ENCODE measurements at regions not wholly inside any gene's neighbourhood (a gene's known extent, or its start where the extent isn't known, plus 50 kb on each side); places are given as distances from the start of the nearest gene placed in this dataset.

DNA sequence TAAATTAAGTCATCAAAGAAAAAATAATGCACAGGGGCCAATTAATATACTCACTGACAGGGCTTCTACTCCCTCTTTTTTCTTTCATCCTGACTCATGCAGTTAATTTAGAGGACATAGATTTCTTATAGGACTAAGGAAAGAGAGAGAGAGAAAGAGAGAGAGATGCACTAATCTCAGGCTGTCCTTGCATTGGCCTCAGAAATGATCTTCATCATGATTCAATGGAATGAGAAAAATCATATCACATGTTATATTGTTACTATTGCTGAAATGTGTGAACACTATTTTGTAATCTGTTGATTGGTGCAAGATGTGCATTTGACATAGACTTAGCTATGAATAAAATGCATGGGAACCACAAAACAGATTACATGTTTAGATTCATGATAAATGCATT is 608.3 kb upstream of the NUDT12 start:
- TF ChIP-seq, protein P1, sequence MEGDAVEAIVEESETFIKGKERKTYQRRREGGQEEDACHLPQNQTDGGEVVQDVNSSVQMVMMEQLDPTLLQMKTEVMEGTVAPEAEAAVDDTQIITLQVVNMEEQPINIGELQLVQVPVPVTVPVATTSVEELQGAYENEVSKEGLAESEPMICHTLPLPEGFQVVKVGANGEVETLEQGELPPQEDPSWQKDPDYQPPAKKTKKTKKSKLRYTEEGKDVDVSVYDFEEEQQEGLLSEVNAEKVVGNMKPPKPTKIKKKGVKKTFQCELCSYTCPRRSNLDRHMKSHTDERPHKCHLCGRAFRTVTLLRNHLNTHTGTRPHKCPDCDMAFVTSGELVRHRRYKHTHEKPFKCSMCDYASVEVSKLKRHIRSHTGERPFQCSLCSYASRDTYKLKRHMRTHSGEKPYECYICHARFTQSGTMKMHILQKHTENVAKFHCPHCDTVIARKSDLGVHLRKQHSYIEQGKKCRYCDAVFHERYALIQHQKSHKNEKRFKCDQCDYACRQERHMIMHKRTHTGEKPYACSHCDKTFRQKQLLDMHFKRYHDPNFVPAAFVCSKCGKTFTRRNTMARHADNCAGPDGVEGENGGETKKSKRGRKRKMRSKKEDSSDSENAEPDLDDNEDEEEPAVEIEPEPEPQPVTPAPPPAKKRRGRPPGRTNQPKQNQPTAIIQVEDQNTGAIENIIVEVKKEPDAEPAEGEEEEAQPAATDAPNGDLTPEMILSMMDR (IDR thresholded peaks at IDR 0.05): no peak
- Histone ChIP-seq H3K9me3 (no peaks in the 10 kb centered on the region), H3K36me3 (no peaks in the 10 kb centered on the region), H3K4me1 (no peaks in the 10 kb centered on the region), H3K4me3 (no peak overlapping the region), H3K27ac (no peak overlapping the region), H3K27me3 (no peaks in the 10 kb centered on the region)
- no peak for DNase-seq (ENCODE audit: low spot score in 2 of 2)
- intact Hi-C loops (cut with DNase I): no loop called here

DNA sequence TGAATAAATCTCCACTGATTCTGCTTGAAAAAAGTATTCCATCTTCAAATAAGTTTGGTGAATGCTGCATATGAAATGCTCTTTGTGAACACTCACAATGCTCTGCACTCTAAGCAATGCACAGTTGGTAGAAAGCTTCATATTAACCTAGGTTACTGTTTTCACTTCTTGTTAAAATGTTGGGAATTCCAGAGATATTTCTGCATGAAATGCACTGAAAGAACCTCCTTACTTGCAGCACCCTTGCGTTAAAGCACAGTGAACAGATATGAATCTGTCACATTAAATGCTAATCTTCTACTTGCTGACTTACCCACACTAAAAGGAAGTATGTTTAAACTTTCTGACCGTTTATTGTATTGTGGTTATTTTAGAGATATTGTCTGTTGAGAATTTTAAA is 584.1 kb upstream of the NUDT12 start:
- Histone ChIP-seq H3K36me3 (no peaks in the 10 kb centered on the region), H3K27ac (no peak overlapping the region), H3K4me1 (no peaks in the 10 kb centered on the region), H3K9me3 (no peaks in the 10 kb centered on the region), H3K4me3 (no peak overlapping the region), H3K27me3 (no peaks in the 10 kb centered on the region)
- DNase-seq (ENCODE audit: low spot score in 2 of 2): no peak
- intact Hi-C loops (cut with DNase I): no loop called here
- TF ChIP-seq, protein P1 (IDR thresholded peaks at IDR 0.05): no peak

DNA sequence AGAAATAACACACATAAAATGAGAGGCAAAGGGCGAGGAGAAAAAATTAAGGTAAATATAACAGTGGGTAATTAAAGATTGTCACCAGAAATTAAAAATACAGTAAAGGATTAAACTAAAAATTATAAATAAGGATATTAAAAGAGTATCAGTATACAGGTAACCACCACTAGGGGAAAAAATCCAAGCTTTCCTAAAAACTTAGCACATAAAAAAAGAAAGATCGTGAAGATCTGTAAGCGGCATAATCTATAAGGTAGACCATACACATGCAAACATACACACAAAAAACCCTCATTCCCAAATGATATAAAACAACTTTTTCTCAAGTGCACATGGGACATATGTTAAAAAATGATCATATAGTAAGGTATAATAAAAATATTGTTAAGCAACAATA is 577.3 kb upstream of the NUDT12 start:
- H3K9me3 ChIP-seq: no peaks in the 10 kb centered on the region
- no peak overlapping the region for H3K4me3 ChIP-seq
- no peaks in the 10 kb centered on the region for H3K4me1 ChIP-seq
- TF ChIP-seq, protein P1 (IDR thresholded peaks at IDR 0.05): no peak
- H3K36me3 ChIP-seq: no peaks in the 10 kb centered on the region
- intact Hi-C loops (cut with DNase I): no loop called here
- H3K27ac ChIP-seq: no peak overlapping the region
- no peak for DNase-seq (ENCODE audit: low spot score in 2 of 2)
- H3K27me3 ChIP-seq: no peaks in the 10 kb centered on the region

DNA sequence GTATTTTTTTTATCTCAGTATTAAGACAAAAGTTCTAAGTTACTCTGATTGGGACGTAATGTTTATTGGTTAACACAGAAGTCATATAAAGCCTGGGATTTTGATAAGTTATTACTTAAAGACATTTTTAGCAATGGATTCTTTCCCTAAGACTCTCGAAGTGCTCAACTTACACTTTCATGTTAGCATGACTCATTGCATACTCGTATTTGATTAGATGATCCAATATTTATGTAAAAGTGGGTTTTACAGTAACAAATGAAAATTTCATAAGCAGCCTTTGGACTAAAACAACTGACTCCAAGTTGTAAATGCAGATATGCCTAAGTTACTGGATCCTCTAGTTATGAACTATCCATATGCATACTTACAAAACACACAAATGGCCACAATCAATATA is 567.7 kb upstream of the NUDT12 start:
- H3K36me3 ChIP-seq: no peaks in the 10 kb centered on the region
- no peak overlapping the region for H3K27ac ChIP-seq
- no peaks in the 10 kb centered on the region for H3K9me3 ChIP-seq
- no peaks in the 10 kb centered on the region for H3K27me3 ChIP-seq
- TF ChIP-seq, protein P1 (IDR thresholded peaks at IDR 0.05): no peak
- DNase-seq (ENCODE audit: low spot score in 2 of 2): no peak
- intact Hi-C loops (cut with DNase I): no loop called here
- H3K4me3 ChIP-seq: no peak overlapping the region
- no peaks in the 10 kb centered on the region for H3K4me1 ChIP-seq

DNA sequence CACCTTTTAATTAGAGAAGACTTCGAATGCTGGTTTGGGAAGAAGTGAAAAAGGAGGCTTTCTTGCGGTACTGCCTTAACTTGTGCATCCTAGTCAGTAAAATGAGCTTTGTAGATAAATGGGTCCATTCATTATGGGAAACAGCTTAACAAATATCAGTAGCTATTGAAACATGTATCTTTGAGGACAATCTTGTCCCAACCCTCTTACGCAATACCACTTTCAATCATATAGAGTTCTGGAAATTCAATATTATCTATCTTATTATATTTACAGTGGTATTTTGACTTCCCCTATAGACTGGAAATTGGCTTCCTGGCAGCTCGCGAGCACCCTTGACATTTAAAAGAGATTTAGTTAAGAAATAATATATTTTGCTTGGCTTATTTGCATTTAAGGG is 565.8 kb upstream of the NUDT12 start:
- no peaks in the 10 kb centered on the region for H3K4me1 ChIP-seq
- no peaks in the 10 kb centered on the region for H3K27me3 ChIP-seq
- no peaks in the 10 kb centered on the region for H3K9me3 ChIP-seq
- no peak overlapping the region for H3K4me3 ChIP-seq
- H3K36me3 ChIP-seq: no peaks in the 10 kb centered on the region
- TF ChIP-seq, protein P1 (IDR thresholded peaks at IDR 0.05): no peak
- DNase-seq (ENCODE audit: low spot score in 2 of 2): no peak
- H3K27ac ChIP-seq: no peak overlapping the region
- intact Hi-C loops (cut with DNase I): no loop called here

DNA sequence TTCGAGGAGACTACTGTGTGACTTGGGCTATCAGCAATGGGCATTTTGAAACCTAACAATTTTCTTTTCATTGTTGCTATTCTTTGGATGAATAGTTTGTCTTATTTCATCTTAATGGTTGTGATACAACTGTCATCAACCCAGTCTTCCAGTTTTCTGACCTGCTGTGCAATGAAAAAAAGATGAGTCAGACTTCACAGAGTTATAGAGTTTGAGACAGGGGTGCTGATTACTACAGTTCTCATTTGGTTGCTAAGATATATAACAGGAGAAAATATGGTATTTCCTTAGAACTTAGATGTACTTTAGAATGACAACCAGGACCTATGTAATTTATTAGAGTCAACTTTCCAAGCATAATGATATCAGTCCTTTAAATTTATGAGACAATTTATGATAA is 564.4 kb upstream of the NUDT12 start:
- H3K9me3 ChIP-seq: no peaks in the 10 kb centered on the region
- TF ChIP-seq, protein P1 (IDR thresholded peaks at IDR 0.05): no peak
- H3K36me3 ChIP-seq: no peaks in the 10 kb centered on the region
- H3K4me3 ChIP-seq: no peak overlapping the region
- H3K27ac ChIP-seq: no peak overlapping the region
- no peaks in the 10 kb centered on the region for H3K27me3 ChIP-seq
- no peak for DNase-seq (ENCODE audit: low spot score in 2 of 2)
- no peaks in the 10 kb centered on the region for H3K4me1 ChIP-seq
- intact Hi-C loops (cut with DNase I): no loop called here

Measured in ascending aorta (tissue), 2 donors.